Bronchial epithelial cell (primary cell): ENCODE measurements at regions not wholly inside any gene's neighbourhood (a gene's known extent, or its start where the extent isn't known, plus 50 kb on each side); places are given as distances from the start of the nearest gene placed in this dataset.

Source experiments
- DNase-seq: peaks from one replicate; pipeline ENCODE4 v3.0.0-alpha.2; 2010; ENCODE audit warnings: low read depth
- FAIRE-seq: peaks from 2 replicates; lab custom pipeline; 2011; peaks lifted over from hg19 to GRCh38; lab: Jason Lieb, UNC
- H3K27me3 ChIP-seq: 2 replicates; pipeline ENCODE4 v1.5.1; 2011; ENCODE audit warnings: low read length; ENCODE audit not compliant: control insufficient read depth, insufficient read depth
- H3K36me3 ChIP-seq: 2 replicates; pipeline ENCODE4 v1.5.1; 2011; ENCODE audit warnings: low read length; ENCODE audit not compliant: control insufficient read depth, insufficient read depth
- H3K4me3 ChIP-seq: 2 replicates; pipeline ENCODE4 v1.5.1; 2011; ENCODE audit warnings: mild to moderate bottlenecking, low read depth, low read length, control low read depth
- CTCF ChIP-seq: IDR thresholded peaks from 2 replicates; pipeline ENCODE4 v1.5.1; 2011; ENCODE audit warnings: mild to moderate bottlenecking, moderate library complexity, low read length, control low read depth, inconsistent platforms; ENCODE audit not compliant: insufficient read depth, severe bottlenecking

GRCh38 chr3:95775486-95776094, 1038.8 kb upstream of the EPHA6 start:
- DNase-seq (no peak), FAIRE-seq (no peak)
- H3K36me3 ChIP-seq = no peaks in the 10 kb centered on the region
- H3K4me3 ChIP-seq = no peak overlapping the region
- TF ChIP-seq CTCF = no peak
- H3K27me3 ChIP-seq = no peaks in the 10 kb centered on the region

- DNase-seq (no peak), FAIRE-seq (peak; percentile 18)
- Histone ChIP-seq H3K27me3 (no peaks in the 10 kb centered on the region), H3K4me3 (no peak overlapping the region), H3K36me3 (no peaks in the 10 kb centered on the region)
- no peak for TF ChIP-seq CTCF
These were observed 1032.8 kb upstream of the EPHA6 start for GRCh38 chr3:95781598-95781997.

GRCh38 chr3:95789111-95789510, 1025.3 kb upstream of the EPHA6 start:
- no peak for TF ChIP-seq CTCF
- FAIRE-seq (no peak), DNase-seq (no peak)
- H3K27me3 ChIP-seq = no peaks in the 10 kb centered on the region
- H3K36me3 ChIP-seq = no peaks in the 10 kb centered on the region
- no peak overlapping the region for H3K4me3 ChIP-seq

DNA sequence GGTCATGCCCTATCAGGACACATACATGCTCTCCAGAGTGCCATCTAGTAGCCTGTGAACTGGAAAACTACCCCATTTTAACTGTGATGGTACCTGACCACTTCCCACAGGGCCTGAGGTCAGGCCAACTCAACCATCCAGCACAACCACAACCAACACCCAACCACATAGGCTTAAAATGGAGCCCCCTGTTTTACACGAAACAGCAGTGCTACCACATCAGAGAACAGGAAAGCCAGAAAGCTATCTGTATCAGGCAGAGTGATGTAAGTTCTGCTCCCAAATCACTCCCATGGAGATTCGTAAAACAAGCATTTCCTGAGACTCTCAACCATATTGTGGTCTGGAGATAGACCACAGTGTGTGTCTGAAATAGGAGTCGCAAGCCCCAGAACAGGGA, 1017.3 kb upstream of the EPHA6 start:
- Histone ChIP-seq H3K27me3 (no peaks in the 10 kb centered on the region), H3K4me3 (no peak overlapping the region), H3K36me3 (no peaks in the 10 kb centered on the region)
- DNase-seq = no peak
- TF ChIP-seq CTCF = no peak
- FAIRE-seq = no peak

- no peak for FAIRE-seq
- TF ChIP-seq CTCF = no peak
- H3K36me3 ChIP-seq = no peaks in the 10 kb centered on the region
These were observed 1015.8 kb upstream of the EPHA6 start for GRCh38 chr3:95798628-95799027.

GRCh38 chr3:95810462-95810861, 1003.9 kb upstream of the EPHA6 start:
- TF ChIP-seq CTCF = no peak
- H3K27me3 ChIP-seq = no peaks in the 10 kb centered on the region
- H3K36me3 ChIP-seq = no peaks in the 10 kb centered on the region
- H3K4me3 ChIP-seq = no peak overlapping the region
- FAIRE-seq = no peak
- no peak for DNase-seq

More at GRCh38 chr3:95798628-95799027, 1015.8 kb upstream of the EPHA6 start:
- peak; percentile 12 for DNase-seq
- H3K4me3 ChIP-seq = no peak overlapping the region
- H3K27me3 ChIP-seq = no peaks in the 10 kb centered on the region
